ENCODE measurements at regions not wholly inside any gene's neighbourhood (a gene's known extent, or its start where the extent isn't known, plus 50 kb on each side); places are given as distances from the start of the nearest gene placed in this dataset.

DNA sequence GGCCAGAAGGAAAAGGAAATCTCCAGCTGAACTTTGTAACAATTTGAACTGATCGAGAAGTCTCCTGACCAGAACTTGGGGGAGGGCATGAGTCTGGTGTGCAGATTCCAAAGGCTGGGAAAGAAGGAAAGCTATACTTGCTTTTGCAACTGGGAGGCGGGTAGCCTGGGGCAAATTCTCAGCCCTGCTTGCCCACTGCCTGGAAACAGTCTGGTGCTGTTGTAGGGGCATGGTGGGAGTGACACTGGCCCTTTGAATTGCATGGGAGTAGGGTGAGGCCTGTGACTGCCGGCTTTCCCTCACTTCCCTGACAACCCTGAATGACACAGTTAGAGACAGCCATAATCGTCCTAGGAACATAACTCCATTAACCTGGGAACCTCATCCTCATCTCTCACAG, 114.0 kb upstream of the POU1F1 start (continued):
- TF ChIP-seq ZNF10 (tag by site-specific recombination; IDR thresholded peaks at IDR 0.05) (no peak), ZNF776 (tag by site-specific recombination; IDR thresholded peaks at IDR 0.05; ENCODE audit: borderline replicate concordance) (no peak), SALL2 (tag by site-specific recombination; IDR thresholded peaks at IDR 0.05; ENCODE audit: borderline replicate concordance) (no peak)

GRCh38 chr3:87375231-87375682, 98.9 kb upstream of the POU1F1 start:
- TF ChIP-seq ZBTB6 (tag by site-specific recombination; IDR thresholded peaks at IDR 0.05) (no peak), ZNF184 (tag by site-specific recombination; IDR thresholded peaks at IDR 0.05) (no peak), ZNF280C (tag by site-specific recombination; IDR thresholded peaks at IDR 0.05) (no peak), ZFP69B (tag by site-specific recombination; IDR thresholded peaks at IDR 0.05) (no peak), BCL11A (tag by site-specific recombination; IDR thresholded peaks at IDR 0.05; ENCODE audit: low read depth) (no peak), ZNF621 (tag by site-specific recombination; IDR thresholded peaks at IDR 0.05) (no peak), OVOL3 (tag by site-specific recombination; IDR thresholded peaks at IDR 0.05) (no peak), FEZF1 (tag by site-specific recombination; IDR thresholded peaks at IDR 0.05) (no peak), ZNF701 (tag by site-specific recombination; IDR thresholded peaks at IDR 0.05) (no peak)
- TF ChIP-seq, protein P1, sequence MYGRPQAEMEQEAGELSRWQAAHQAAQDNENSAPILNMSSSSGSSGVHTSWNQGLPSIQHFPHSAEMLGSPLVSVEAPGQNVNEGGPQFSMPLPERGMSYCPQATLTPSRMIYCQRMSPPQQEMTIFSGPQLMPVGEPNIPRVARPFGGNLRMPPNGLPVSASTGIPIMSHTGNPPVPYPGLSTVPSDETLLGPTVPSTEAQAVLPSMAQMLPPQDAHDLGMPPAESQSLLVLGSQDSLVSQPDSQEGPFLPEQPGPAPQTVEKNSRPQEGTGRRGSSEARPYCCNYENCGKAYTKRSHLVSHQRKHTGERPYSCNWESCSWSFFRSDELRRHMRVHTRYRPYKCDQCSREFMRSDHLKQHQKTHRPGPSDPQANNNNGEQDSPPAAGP (tag by site-specific recombination; IDR thresholded peaks at IDR 0.05), result no peak
- no peaks in the 10 kb centered on the region for H3K36me3 ChIP-seq (ENCODE audit: control insufficient read depth in 2 of 2, insufficient read depth in 1 of 2, low read length in 2 of 2)
- H3K4me3 ChIP-seq (ENCODE audit: low read depth, low read length), result no peak overlapping the region
- no peak overlapping the region for H3K27ac ChIP-seq (ENCODE audit: extremely low read depth, low read depth, low read length)
- H3K4me1 ChIP-seq (ENCODE audit: control insufficient read depth, insufficient read depth, low read length), result no peaks in the 10 kb centered on the region
- no peaks in the 10 kb centered on the region for H3K9me3 ChIP-seq (ENCODE audit: control insufficient read depth, insufficient read depth, low read depth, low read length)
- POLR2A ChIA-PET, result no interaction called here
- CTCF ChIA-PET, result no interaction called here

DNA sequence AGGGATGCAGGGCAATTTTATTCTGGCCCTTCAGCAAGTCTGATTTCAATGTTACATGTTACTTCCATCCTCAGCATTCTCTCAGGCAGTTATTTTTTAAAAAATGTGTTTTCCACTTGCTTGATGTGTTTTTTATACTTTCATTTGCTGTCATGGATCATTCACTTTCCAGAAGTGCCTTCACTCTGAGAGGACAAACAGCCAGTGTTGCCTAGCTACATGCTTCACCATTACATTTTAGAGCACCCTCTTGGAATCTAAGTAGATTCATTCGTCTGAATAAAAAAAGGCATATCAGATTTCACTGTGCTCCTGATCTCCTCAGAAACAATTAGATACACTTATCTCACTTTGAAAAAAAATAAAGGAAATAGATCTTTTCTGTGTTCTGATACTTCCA, 93.6 kb upstream of the POU1F1 start:
- Histone ChIP-seq H3K9me3 (ENCODE audit: control insufficient read depth, insufficient read depth, low read depth, low read length) (no peaks in the 10 kb centered on the region), H3K4me3 (ENCODE audit: low read depth, low read length) (no peak overlapping the region), H3K27ac (ENCODE audit: extremely low read depth, low read depth, low read length) (no peak overlapping the region), H3K4me1 (ENCODE audit: control insufficient read depth, insufficient read depth, low read length) (no peaks in the 10 kb centered on the region), H3K36me3 (ENCODE audit: control insufficient read depth in 2 of 2, insufficient read depth in 1 of 2, low read length in 2 of 2) (no peaks in the 10 kb centered on the region)
- ChIA-PET POLR2A (no interaction called here), CTCF (no interaction called here)
- TF ChIP-seq ZNF843 (tag by site-specific recombination; IDR thresholded peaks at IDR 0.05) (no peak), ZNF768 (tag by site-specific recombination; IDR thresholded peaks at IDR 0.05) (no peak)

GRCh38 chr3:87367736-87368135, 91.4 kb upstream of the POU1F1 start:
- TF ChIP-seq, protein P2, sequence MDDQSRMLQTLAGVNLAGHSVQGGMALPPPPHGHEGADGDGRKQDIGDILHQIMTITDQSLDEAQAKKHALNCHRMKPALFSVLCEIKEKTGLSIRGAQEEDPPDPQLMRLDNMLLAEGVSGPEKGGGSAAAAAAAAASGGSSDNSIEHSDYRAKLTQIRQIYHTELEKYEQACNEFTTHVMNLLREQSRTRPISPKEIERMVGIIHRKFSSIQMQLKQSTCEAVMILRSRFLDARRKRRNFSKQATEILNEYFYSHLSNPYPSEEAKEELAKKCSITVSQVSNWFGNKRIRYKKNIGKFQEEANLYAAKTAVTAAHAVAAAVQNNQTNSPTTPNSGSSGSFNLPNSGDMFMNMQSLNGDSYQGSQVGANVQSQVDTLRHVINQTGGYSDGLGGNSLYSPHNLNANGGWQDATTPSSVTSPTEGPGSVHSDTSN (CRISPR knock-in tag; IDR thresholded peaks at IDR 0.05), result no peak
- TF ChIP-seq SETDB1 (IDR thresholded peaks at IDR 0.05; ENCODE audit: insufficient read length, low read length), result no peak
- TF ChIP-seq ZNF146 (tag by site-specific recombination; IDR thresholded peaks at IDR 0.05), result no peak
- TF ChIP-seq, protein P3, sequence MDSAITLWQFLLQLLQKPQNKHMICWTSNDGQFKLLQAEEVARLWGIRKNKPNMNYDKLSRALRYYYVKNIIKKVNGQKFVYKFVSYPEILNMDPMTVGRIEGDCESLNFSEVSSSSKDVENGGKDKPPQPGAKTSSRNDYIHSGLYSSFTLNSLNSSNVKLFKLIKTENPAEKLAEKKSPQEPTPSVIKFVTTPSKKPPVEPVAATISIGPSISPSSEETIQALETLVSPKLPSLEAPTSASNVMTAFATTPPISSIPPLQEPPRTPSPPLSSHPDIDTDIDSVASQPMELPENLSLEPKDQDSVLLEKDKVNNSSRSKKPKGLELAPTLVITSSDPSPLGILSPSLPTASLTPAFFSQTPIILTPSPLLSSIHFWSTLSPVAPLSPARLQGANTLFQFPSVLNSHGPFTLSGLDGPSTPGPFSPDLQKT (IDR thresholded peaks at IDR 0.05; ENCODE audit: borderline replicate concordance, low read depth, low read length), result no peak
- TF ChIP-seq WT1 (tag by site-specific recombination; IDR thresholded peaks at IDR 0.05), result no peak
- no peaks in the 10 kb centered on the region for H3K9me3 ChIP-seq (ENCODE audit: control insufficient read depth, insufficient read depth, low read depth, low read length)
- H3K36me3 ChIP-seq (ENCODE audit: control insufficient read depth in 2 of 2, insufficient read depth in 1 of 2, low read length in 2 of 2), result no peaks in the 10 kb centered on the region
- H3K27ac ChIP-seq (ENCODE audit: extremely low read depth, low read depth, low read length), result no peak overlapping the region
- no peaks in the 10 kb centered on the region for H3K4me1 ChIP-seq (ENCODE audit: control insufficient read depth, insufficient read depth, low read length)
- ChIA-PET CTCF (interaction anchor here (0.8 kb wide), 1 partner anchor 17 kb away, joined by 4 read pairs; no protein-coding TSS in a partner anchor), POLR2A (no interaction called here)
- H3K4me3 ChIP-seq (ENCODE audit: low read depth, low read length), result no peak overlapping the region

Measured in HEK293 (cell line).